IMR-90 (cell line): ENCODE measurements at regions not wholly inside any gene's neighbourhood (a gene's known extent, or its start where the extent isn't known, plus 50 kb on each side); places are given as distances from the start of the nearest gene placed in this dataset.

Experiments
- ATAC-seq: fragments of 200-7000 bp; cut with Tn5 transposase; 2 replicates; pipeline ENCODE4 v1.9.1; 2020; ENCODE audit warnings: low read depth, mild to moderate bottlenecking, moderate library complexity
- BruUV-seq: library from RNA; stranded (reverse); fragments of 400-500 nt; replicated peaks from 2 replicates; lab custom pipeline; 2021; lab: Mats Ljungman, UMichigan
- CTCF ChIA-PET: fragments of 300-600 bp; formaldehyde crosslinking; extraction: SDS; loops from one replicate; lab custom pipeline; 2021; ENCODE audit warnings: antibody characterized with exemption; lab: Yijun Ruan, JAX
- POLR2A ChIA-PET: fragments of 300-600 bp; sonication (Branson Sonifier 250); formaldehyde crosslinking; loops from one replicate; lab custom pipeline; 2022; ENCODE audit warnings: antibody characterized with exemption; ENCODE audit not compliant: unreplicated experiment; lab: Charles Lee
- DNase-seq: peaks from one replicate; pipeline ENCODE4 v3.0.0; 2013
- H2AFZ ChIP-seq: replicated peaks from 2 replicates; pipeline ENCODE3; 2013; ENCODE audit warnings: low read length, mild to moderate bottlenecking; ENCODE audit not compliant: poor library complexity
- H2AK5ac ChIP-seq: 2 replicates; pipeline ENCODE4 v1.6.1; 2013; ENCODE audit warnings: low read depth, low read length, inconsistent platforms
- H2AK9ac ChIP-seq: replicated peaks from 2 replicates; pipeline ENCODE3; 2013; ENCODE audit warnings: mild to moderate bottlenecking, low read depth, low read length, moderate library complexity; ENCODE audit not compliant: poor library complexity
- H2BK120ac ChIP-seq: 2 replicates; pipeline ENCODE4 v1.6.1; 2013; ENCODE audit warnings: low read depth, low read length, inconsistent platforms
- H2BK15ac ChIP-seq: 3 replicates; pipeline ENCODE4 v1.6.1; 2013; ENCODE audit warnings: low read depth, low read length, inconsistent platforms
- H2BK20ac ChIP-seq: 2 replicates; pipeline ENCODE4 v1.6.1; 2013; ENCODE audit warnings: low read depth, mild to moderate bottlenecking, inconsistent platforms, low read length, moderate library complexity
- H2BK5ac ChIP-seq: 2 replicates; pipeline ENCODE4 v1.6.1; 2013; ENCODE audit warnings: mild to moderate bottlenecking, low read depth, low read length, inconsistent platforms; ENCODE audit not compliant: poor library complexity, severe bottlenecking
- H3K14ac ChIP-seq: replicated peaks from 2 replicates; pipeline ENCODE4 v1.6.1; 2013; ENCODE audit warnings: low read depth, low read length, inconsistent platforms
- H3K18ac ChIP-seq: 2 replicates; pipeline ENCODE4 v1.6.1; 2013; ENCODE audit warnings: low read depth, low read length, control low read depth
- H3K23ac ChIP-seq: 2 replicates; pipeline ENCODE4 v1.6.1; 2013; ENCODE audit warnings: low read depth, low read length, inconsistent platforms
- H3K27ac ChIP-seq: 2 replicates; pipeline ENCODE4 v1.5.1; 2013; ENCODE audit warnings: mild to moderate bottlenecking, control low read depth, low read length; ENCODE audit not compliant: insufficient read depth
- H3K27me3 ChIP-seq: 2 replicates; pipeline ENCODE4 v1.6.1; 2013; ENCODE audit warnings: low read length; ENCODE audit not compliant: control insufficient read depth, insufficient read depth
- H3K36me3 ChIP-seq: 2 replicates; pipeline ENCODE4 v1.6.1; 2013; ENCODE audit warnings: low read length, mixed read lengths; ENCODE audit not compliant: control insufficient read depth, insufficient read depth
- H3K4ac ChIP-seq: 2 replicates; pipeline ENCODE4 v1.6.1; 2013; ENCODE audit warnings: low read depth, low read length, inconsistent platforms
- H3K4me1 ChIP-seq: 2 replicates; pipeline ENCODE4 v1.6.1; 2013; ENCODE audit warnings: low read length, mixed read lengths; ENCODE audit not compliant: control insufficient read depth, insufficient read depth
- H3K4me2 ChIP-seq: 2 replicates; pipeline ENCODE4 v1.6.1; 2013; ENCODE audit warnings: low read depth, mild to moderate bottlenecking, control low read depth, low read length, moderate library complexity
- H3K4me3 ChIP-seq: 2 replicates; pipeline ENCODE4 v1.5.1; 2013; ENCODE audit warnings: low read depth, mild to moderate bottlenecking, control low read depth, low read length, moderate library complexity; ENCODE audit not compliant: insufficient read depth
- H3K56ac ChIP-seq: 2 replicates; pipeline ENCODE4 v1.6.1; 2013; ENCODE audit warnings: low read length, inconsistent platforms; ENCODE audit not compliant: insufficient read depth; ENCODE audit errors: extremely low read depth
- H3K79me1 ChIP-seq, 2 experiments: 2 replicates each; pipeline ENCODE4 v1.6.1; 2013; ENCODE audit warnings: low read length in 2 of 2, inconsistent platforms in 1 of 2, low read depth in 1 of 2
- H3K9ac ChIP-seq: 2 replicates; pipeline ENCODE4 v1.6.1; 2013; ENCODE audit warnings: low read depth, low read length, control low read depth
- H3K9me1 ChIP-seq: 2 replicates; pipeline ENCODE4 v1.6.1; 2013; ENCODE audit warnings: low read length, inconsistent platforms; ENCODE audit not compliant: insufficient read depth
- H3K9me3 ChIP-seq: 2 replicates; pipeline ENCODE4 v1.6.1; 2013; ENCODE audit warnings: low read length; ENCODE audit not compliant: control insufficient read depth, insufficient read depth
- H4K20me1 ChIP-seq: 2 replicates; pipeline ENCODE4 v1.6.1; 2013; ENCODE audit warnings: low read length, inconsistent platforms; ENCODE audit not compliant: insufficient read depth
- H4K5ac ChIP-seq: 2 replicates; pipeline ENCODE4 v1.6.1; 2013; ENCODE audit warnings: mild to moderate bottlenecking, low read depth, low read length, control low read depth
- H4K8ac ChIP-seq, 2 experiments: 2 replicates each; pipeline ENCODE4 v1.6.1; 2013; ENCODE audit warnings: low read depth in 2 of 2, low read length in 2 of 2, control low read depth in 1 of 2, inconsistent platforms in 1 of 2
- H4K91ac ChIP-seq: 2 replicates; pipeline ENCODE4 v1.6.1; 2013; ENCODE audit warnings: low read depth, low read length, inconsistent platforms; ENCODE audit not compliant: insufficient read depth
- BHLHE40 ChIP-seq: fragments of 150-350 bp; IDR thresholded peaks from 2 replicates; pipeline ENCODE4 v1.6.1; 2016; ENCODE audit warnings: mild to moderate bottlenecking, low read depth, low read length
- CEBPB ChIP-seq: IDR thresholded peaks from 2 replicates; pipeline ENCODE4 v1.6.1; 2012; ENCODE audit warnings: low read depth, low read length, improper control_type of control experiment
- CHD1 ChIP-seq: IDR thresholded peaks from 2 replicates; pipeline ENCODE4 v1.6.1; 2012; ENCODE audit warnings: low read depth, low read length, improper control_type of control experiment
- CTCF ChIP-seq: conservative IDR thresholded peaks from 2 replicates; pipeline ENCODE4 v1.5.1; 2012; ENCODE audit warnings: mild to moderate bottlenecking, low read depth, low read length, improper control_type of control experiment
- ELK1 ChIP-seq: fragments of 150-350 bp; IDR thresholded peaks from 2 replicates; pipeline ENCODE4 v1.6.1; 2016; ENCODE audit warnings: low read depth, mild to moderate bottlenecking, low read length, moderate library complexity, borderline replicate concordance
- FOS ChIP-seq: fragments of 150-350 bp; IDR thresholded peaks from 2 replicates; pipeline ENCODE4 v1.6.1; 2016; ENCODE audit warnings: low read depth, low read length
- MAFK ChIP-seq: IDR thresholded peaks from 2 replicates; pipeline ENCODE4 v1.6.1; 2012; ENCODE audit warnings: low read depth, low read length, improper control_type of control experiment
- MAZ ChIP-seq: IDR thresholded peaks from 2 replicates; pipeline ENCODE4 v1.6.1; 2012; ENCODE audit warnings: low read depth, mild to moderate bottlenecking, low read length, improper control_type of control experiment, moderate library complexity, borderline replicate concordance
- MXI1 ChIP-seq: IDR thresholded peaks from 2 replicates; pipeline ENCODE4 v1.6.1; 2012; ENCODE audit warnings: low read depth, mild to moderate bottlenecking, low read length, moderate library complexity, borderline replicate concordance
- NFE2L2 ChIP-seq: fragments of 150-350 bp; IDR thresholded peaks from 2 replicates; pipeline ENCODE4 v1.6.1; 2016; ENCODE audit warnings: low read depth, mild to moderate bottlenecking, low read length
- POLR2A ChIP-seq: IDR thresholded peaks from 2 replicates; pipeline ENCODE4 v1.6.1; 2012; ENCODE audit warnings: mild to moderate bottlenecking, low read depth, low read length
- RCOR1 ChIP-seq: IDR thresholded peaks from 2 replicates; pipeline ENCODE4 v1.6.1; 2012; ENCODE audit warnings: mild to moderate bottlenecking, low read length, improper control_type of control experiment; ENCODE audit not compliant: insufficient replicate concordance
- RFX5 ChIP-seq: IDR thresholded peaks from 2 replicates; pipeline ENCODE4 v1.8.0; 2012; ENCODE audit warnings: low read depth, mild to moderate bottlenecking, low read length, moderate library complexity
- SMC3 ChIP-seq: fragments of 150-350 bp; IDR thresholded peaks from 2 replicates; pipeline ENCODE4 v1.6.1; 2016; ENCODE audit warnings: low read depth, mild to moderate bottlenecking, antibody characterized with exemption, low read length, moderate library complexity
- USF2 ChIP-seq: fragments of 150-350 bp; IDR thresholded peaks from 2 replicates; pipeline ENCODE4 v1.6.1; 2017; ENCODE audit warnings: mild to moderate bottlenecking, antibody characterized with exemption, low read length, low read depth
- WGBS, 2 experiments: methylation state at CpG; one replicate each; pipeline versions ENCODE4 v1.1.5 to v1.1.7; 2013; ENCODE audit warnings: missing lambda C conversion rate in 2 of 2; ENCODE audit not compliant: insufficient read length in 1 of 2; ENCODE audit errors: extremely low coverage in 2 of 2; 5-methylcytosine and 5-hydroxymethylcytosine counted together
- dilution Hi-C: fragments of 300-500 bp; cut with HindIII; formaldehyde crosslinking; loops from one replicate; pipeline ENCODE4 v1.14.3; 2018; ENCODE audit warnings: low sequenced_read_pairs; ENCODE audit not compliant: unreplicated experiment
- in situ Hi-C: fragments of 300-500 bp; cut with MboI; formaldehyde crosslinking; loops from 3 replicates; pipeline ENCODE4 v1.14.3; 2019; ENCODE audit warnings: low sequenced_read_pairs, inconsistent platforms, mixed read lengths
- intact Hi-C: fragments of 100-400 bp; cut with micrococcal nuclease; formaldehyde crosslinking; loops from 2 replicates; pipeline ENCODE4 v1.10.0; 2022

- Histone ChIP-seq H3K14ac (no peak overlapping the region), H3K9ac (no peak overlapping the region), H2BK15ac (no peak overlapping the region), H3K9me3 (peaks cover 5% of the 10 kb centered on the region), H3K4ac (no peak overlapping the region), H3K4me1 (no peaks in the 10 kb centered on the region), H4K91ac (no peak overlapping the region), H3K18ac (no peak overlapping the region), H2BK20ac (no peak overlapping the region), H3K27ac (no peak overlapping the region), H2AFZ (no peak overlapping the region), H3K27me3 (no peaks in the 10 kb centered on the region), H4K20me1 (no peaks in the 10 kb centered on the region), H2AK5ac (no peak overlapping the region), H3K4me3 (no peak overlapping the region), H4K8ac (no peak overlapping the region), H3K4me2 (no peak overlapping the region), H3K56ac (no peak overlapping the region), H3K79me1 (no peaks in the 10 kb centered on the region), H4K5ac (no peak overlapping the region), H3K23ac (no peak overlapping the region), H2AK9ac (no peak overlapping the region), H3K36me3 (no peaks in the 10 kb centered on the region), H2BK5ac (no peak overlapping the region), H2BK120ac (no peak overlapping the region), H3K9me1 (no peaks in the 10 kb centered on the region)
- ChIA-PET CTCF (no interaction called here), POLR2A (no interaction called here)
- dilution Hi-C loops (no loop called here), intact Hi-C loops (loop anchor here (10.0 kb wide), 1 partner anchor 143 kb away; no protein-coding TSS in a partner anchor), in situ Hi-C loops (no loop called here)
- BruUV-seq: no TSS peak
- no peak for ATAC-seq
- WGBS, 2 experiments: no CpG with 5 or more reads among the region's 1 CpG
- TF ChIP-seq CHD1 (no peak), BHLHE40 (no peak), RFX5 (no peak), SMC3 (no peak), FOS (no peak), NFE2L2 (no peak), POLR2A (no peak), MAZ (no peak), USF2 (no peak), CTCF (no peak), ELK1 (no peak), CEBPB (no peak), MAFK (no peak), MXI1 (no peak), RCOR1 (no peak)
- DNase-seq: no peak
Observed at GRCh38 chr11:27868226-27868625, 168.0 kb upstream of the BDNF start.
